SK-N-SH treated with all-trans-retinoic acid at 6 μM for 48 hours (cell line): ENCODE measurements at regions not wholly inside any gene's neighbourhood (a gene's known extent, or its start where the extent isn't known, plus 50 kb on each side); places are given as distances from the start of the nearest gene placed in this dataset.

Experiments
- ATAC-seq: fragments of 200-7000 bp; cut with Tn5 transposase; 3 replicates; pipeline ENCODE4 v1.9.1; 2020; ENCODE audit warnings: mild to moderate bottlenecking, moderate library complexity
- BACH2 ChIP-seq: fragments of 250-450 bp; sonication (Bioruptor Pico); IDR thresholded peaks from 2 replicates; pipeline ENCODE4 v1.9.0; 2021; ENCODE audit warnings: mild to moderate bottlenecking, borderline replicate concordance
- CREB5 ChIP-seq: fragments of 250-450 bp; sonication (Bioruptor Pico); IDR thresholded peaks from 2 replicates; pipeline ENCODE4 v1.5.1; 2020; ENCODE audit warnings: low read depth, mild to moderate bottlenecking, moderate library complexity
- CSDC2 ChIP-seq: fragments of 250-450 bp; sonication (Bioruptor Pico); IDR thresholded peaks from 2 replicates; pipeline ENCODE4 v1.5.0; 2020; ENCODE audit warnings: mild to moderate bottlenecking, moderate library complexity
- CSRNP3 ChIP-seq: fragments of 250-450 bp; sonication (Bioruptor Pico); IDR thresholded peaks from 2 replicates; pipeline ENCODE4 v1.5.1; 2021; ENCODE audit warnings: mild to moderate bottlenecking, moderate library complexity
- ESRRG ChIP-seq: fragments of 250-450 bp; sonication (Bioruptor Pico); IDR thresholded peaks from 2 replicates; pipeline ENCODE4 v1.6.1; 2021; ENCODE audit warnings: mild to moderate bottlenecking
- GLIS3 ChIP-seq: fragments of 250-450 bp; sonication (Bioruptor Pico); IDR thresholded peaks from 2 replicates; pipeline ENCODE4 v1.5.0; 2020; ENCODE audit warnings: mild to moderate bottlenecking, moderate library complexity
- ISL1 ChIP-seq: fragments of 250-450 bp; sonication (Bioruptor Pico); IDR thresholded peaks from 2 replicates; pipeline ENCODE4 v2.1.2; 2022; ENCODE audit warnings: mild to moderate bottlenecking, moderate library complexity
- OSR1 ChIP-seq: fragments of 250-450 bp; sonication (Bioruptor Pico); IDR thresholded peaks from 2 replicates; pipeline ENCODE4 v1.8.0; 2022; ENCODE audit warnings: moderate library complexity, mild to moderate bottlenecking, inconsistent platforms
- RARB ChIP-seq: fragments of 250-450 bp; sonication (Bioruptor Pico); IDR thresholded peaks from 2 replicates; pipeline ENCODE4 v1.8.0; 2021; ENCODE audit warnings: mild to moderate bottlenecking, moderate library complexity
- SNAI2 ChIP-seq: fragments of 250-450 bp; sonication (Bioruptor Pico); IDR thresholded peaks from 2 replicates; pipeline ENCODE4 v1.5.0; 2020; ENCODE audit warnings: mild to moderate bottlenecking, moderate library complexity
- TCF4 ChIP-seq: fragments of 250-450 bp; sonication (Bioruptor Pico); IDR thresholded peaks from 2 replicates; pipeline ENCODE4 v1.8.0; 2021; ENCODE audit warnings: mild to moderate bottlenecking, moderate library complexity, borderline replicate concordance
- TOX ChIP-seq: fragments of 250-450 bp; sonication (Bioruptor Pico); IDR thresholded peaks from 2 replicates; pipeline ENCODE4 v1.8.0; 2021; ENCODE audit warnings: mild to moderate bottlenecking, moderate library complexity, borderline replicate concordance
- ZFP3 ChIP-seq: fragments of 250-450 bp; sonication (Bioruptor Pico); IDR thresholded peaks from 2 replicates; pipeline ENCODE4 v1.5.0; 2020; ENCODE audit warnings: mild to moderate bottlenecking, moderate library complexity
- ZFP30 ChIP-seq: fragments of 450-650 bp; formaldehyde crosslinking; IDR thresholded peaks from 2 replicates; pipeline ENCODE4 v1.5.0; 2022; ENCODE audit warnings: mild to moderate bottlenecking, moderate library complexity
- ZNF565 ChIP-seq: fragments of 450-650 bp; formaldehyde crosslinking; conservative IDR thresholded peaks from 2 replicates; pipeline ENCODE4 v1.5.0; 2020; ENCODE audit warnings: low read depth, mild to moderate bottlenecking, moderate library complexity
- ZNF70 ChIP-seq: fragments of 450-650 bp; formaldehyde crosslinking; IDR thresholded peaks from 2 replicates; pipeline ENCODE4 v1.5.0; 2020; ENCODE audit warnings: mild to moderate bottlenecking, moderate library complexity
- TF ChIP-seq, protein P1 (sequence below): fragments of 250-450 bp; sonication (Bioruptor Pico); IDR thresholded peaks from 2 replicates; pipeline ENCODE4 v1.5.0; 2020; ENCODE audit warnings: mild to moderate bottlenecking, moderate library complexity

- ATAC-seq, result no peak
- TF ChIP-seq ISL1 (CRISPR knock-in tag) (no peak), CSRNP3 (CRISPR knock-in tag) (no peak), TOX (no peak), SNAI2 (CRISPR knock-in tag) (no peak), ZFP3 (CRISPR knock-in tag) (no peak), ZNF565 (no peak), CSDC2 (CRISPR knock-in tag) (no peak), GLIS3 (no peak), BACH2 (CRISPR knock-in tag) (no peak)
- TF ChIP-seq, protein P1, sequence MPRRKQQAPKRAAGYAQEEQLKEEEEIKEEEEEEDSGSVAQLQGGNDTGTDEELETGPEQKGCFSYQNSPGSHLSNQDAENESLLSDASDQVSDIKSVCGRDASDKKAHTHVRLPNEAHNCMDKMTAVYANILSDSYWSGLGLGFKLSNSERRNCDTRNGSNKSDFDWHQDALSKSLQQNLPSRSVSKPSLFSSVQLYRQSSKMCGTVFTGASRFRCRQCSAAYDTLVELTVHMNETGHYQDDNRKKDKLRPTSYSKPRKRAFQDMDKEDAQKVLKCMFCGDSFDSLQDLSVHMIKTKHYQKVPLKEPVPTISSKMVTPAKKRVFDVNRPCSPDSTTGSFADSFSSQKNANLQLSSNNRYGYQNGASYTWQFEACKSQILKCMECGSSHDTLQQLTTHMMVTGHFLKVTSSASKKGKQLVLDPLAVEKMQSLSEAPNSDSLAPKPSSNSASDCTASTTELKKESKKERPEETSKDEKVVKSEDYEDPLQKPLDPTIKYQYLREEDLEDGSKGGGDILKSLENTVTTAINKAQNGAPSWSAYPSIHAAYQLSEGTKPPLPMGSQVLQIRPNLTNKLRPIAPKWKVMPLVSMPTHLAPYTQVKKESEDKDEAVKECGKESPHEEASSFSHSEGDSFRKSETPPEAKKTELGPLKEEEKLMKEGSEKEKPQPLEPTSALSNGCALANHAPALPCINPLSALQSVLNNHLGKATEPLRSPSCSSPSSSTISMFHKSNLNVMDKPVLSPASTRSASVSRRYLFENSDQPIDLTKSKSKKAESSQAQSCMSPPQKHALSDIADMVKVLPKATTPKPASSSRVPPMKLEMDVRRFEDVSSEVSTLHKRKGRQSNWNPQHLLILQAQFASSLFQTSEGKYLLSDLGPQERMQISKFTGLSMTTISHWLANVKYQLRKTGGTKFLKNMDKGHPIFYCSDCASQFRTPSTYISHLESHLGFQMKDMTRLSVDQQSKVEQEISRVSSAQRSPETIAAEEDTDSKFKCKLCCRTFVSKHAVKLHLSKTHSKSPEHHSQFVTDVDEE, result no peak
Measured at GRCh38 chr4:36665985-36666527, 384.6 kb downstream of the DTHD1 start.

DNA sequence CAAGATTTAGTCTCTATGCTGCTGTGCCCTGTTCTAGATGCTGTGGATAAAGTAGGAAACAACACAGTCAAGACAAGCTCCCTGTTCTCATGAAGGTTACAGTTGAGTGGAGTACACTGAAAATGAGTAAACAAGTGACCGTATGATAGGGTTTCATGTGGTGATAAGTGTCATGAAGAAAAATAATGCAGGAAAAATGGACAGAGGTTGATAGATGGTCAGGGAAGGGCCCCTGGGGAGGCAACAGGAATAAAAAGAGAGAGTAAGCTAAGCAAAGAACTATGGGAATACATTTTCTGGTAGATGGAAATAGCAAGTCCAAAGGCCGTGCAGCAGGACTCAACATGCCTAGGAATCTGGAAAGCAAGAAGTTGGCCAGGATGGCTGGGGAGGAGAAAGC lies 394.0 kb downstream of the DTHD1 start:
- ATAC-seq, result no peak

GRCh38 chr4:36676139-36677050 lies 395.0 kb downstream of the DTHD1 start:
- TF ChIP-seq RARB (CRISPR knock-in tag) (no peak), TCF4 (no peak), CSDC2 (CRISPR knock-in tag) (no peak), ZNF70 (no peak), ESRRG (CRISPR knock-in tag) (no peak), OSR1 (no peak), SNAI2 (CRISPR knock-in tag) (no peak), BACH2 (CRISPR knock-in tag) (no peak), TOX (no peak), CREB5 (CRISPR knock-in tag) (no peak), GLIS3 (no peak), ZNF565 (no peak), CSRNP3 (CRISPR knock-in tag) (no peak)
- TF ChIP-seq, protein P1, result no peak
- no peak for ATAC-seq

More for the DNA sequence above, 394.0 kb downstream of the DTHD1 start:
- no peak for TF ChIP-seq ZNF70
- TF ChIP-seq BACH2 (CRISPR knock-in tag), result no peak
- no peak for TF ChIP-seq GLIS3
- TF ChIP-seq, protein P1, result no peak
- no peak for TF ChIP-seq ISL1 (CRISPR knock-in tag)
- TF ChIP-seq ZFP30 (CRISPR knock-in tag), result no peak
